Transverse colon (tissue), 3 donors: ENCODE measurements at regions not wholly inside any gene's neighbourhood (a gene's known extent, or its start where the extent isn't known, plus 50 kb on each side); places are given as distances from the start of the nearest gene placed in this dataset.

Experiments
- POLR2A ChIP-seq: fragments of 450-650 bp; IDR thresholded peaks from one replicate; pipeline ENCODE4 v1.6.1; 2016; ENCODE audit warnings: antibody characterized with exemption, mild to moderate bottlenecking, moderate library complexity
- TF ChIP-seq, protein P1 (sequence below), 5 experiments: fragments of 200-600 bp in 3 of 5; fragments of 450-650 bp in 2 of 5; sonication (generic) in 3 of 5; IDR thresholded peaks; 1 replicate in 2 of 5; 2 replicates in 3 of 5; pipeline ENCODE4 v1.5.1; 2016 to 2017; ENCODE audit warnings: antibody characterized with exemption in 5 of 5, inconsistent platforms in 3 of 5, mild to moderate bottlenecking in 2 of 5, moderate library complexity in 1 of 5

DNA sequence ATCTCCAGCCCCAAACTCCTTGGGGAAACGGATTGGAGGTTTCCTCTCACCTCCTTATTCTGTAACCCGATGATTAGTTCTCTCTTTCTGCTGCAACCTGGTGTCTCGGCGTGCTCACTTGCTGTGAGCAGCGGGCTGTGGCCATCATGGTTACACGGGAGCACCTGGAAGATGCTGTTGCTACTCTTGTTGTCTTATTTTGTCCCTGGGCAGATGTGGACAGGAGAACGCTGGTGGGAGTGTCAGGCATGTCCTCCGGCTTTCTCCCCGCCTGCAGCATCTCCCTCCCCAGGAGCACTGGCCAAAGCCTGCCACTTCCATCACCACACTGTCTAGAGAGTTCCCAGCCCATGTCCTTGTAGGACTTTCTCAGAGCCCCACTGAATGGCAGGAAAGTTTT, 211.8 kb upstream of the ZNF536 start:
- TF ChIP-seq, protein P1, sequence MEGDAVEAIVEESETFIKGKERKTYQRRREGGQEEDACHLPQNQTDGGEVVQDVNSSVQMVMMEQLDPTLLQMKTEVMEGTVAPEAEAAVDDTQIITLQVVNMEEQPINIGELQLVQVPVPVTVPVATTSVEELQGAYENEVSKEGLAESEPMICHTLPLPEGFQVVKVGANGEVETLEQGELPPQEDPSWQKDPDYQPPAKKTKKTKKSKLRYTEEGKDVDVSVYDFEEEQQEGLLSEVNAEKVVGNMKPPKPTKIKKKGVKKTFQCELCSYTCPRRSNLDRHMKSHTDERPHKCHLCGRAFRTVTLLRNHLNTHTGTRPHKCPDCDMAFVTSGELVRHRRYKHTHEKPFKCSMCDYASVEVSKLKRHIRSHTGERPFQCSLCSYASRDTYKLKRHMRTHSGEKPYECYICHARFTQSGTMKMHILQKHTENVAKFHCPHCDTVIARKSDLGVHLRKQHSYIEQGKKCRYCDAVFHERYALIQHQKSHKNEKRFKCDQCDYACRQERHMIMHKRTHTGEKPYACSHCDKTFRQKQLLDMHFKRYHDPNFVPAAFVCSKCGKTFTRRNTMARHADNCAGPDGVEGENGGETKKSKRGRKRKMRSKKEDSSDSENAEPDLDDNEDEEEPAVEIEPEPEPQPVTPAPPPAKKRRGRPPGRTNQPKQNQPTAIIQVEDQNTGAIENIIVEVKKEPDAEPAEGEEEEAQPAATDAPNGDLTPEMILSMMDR (IDR thresholded peaks at IDR 0.05): no peak
- no peak for TF ChIP-seq POLR2A
